ENCODE measurements at regions not wholly inside any gene's neighbourhood (a gene's known extent, or its start where the extent isn't known, plus 50 kb on each side); places are given as distances from the start of the nearest gene placed in this dataset.
"Not testable (repeated sequence)": the region's sequence is repeated elsewhere in the genome, so short reads cannot be mapped to it uniquely, and the experiment has no call there.

GRCh38 chr6:82118150-82118562, 129.4 kb downstream of the IBTK start:
- TF ChIP-seq CTCF (IDR thresholded peaks at IDR 0.05; ENCODE audit: borderline replicate concordance, insufficient read depth, low read depth, low read length): no peak
- no peak overlapping the region for H3K4me3 ChIP-seq (ENCODE audit: low read depth, low read length)

- TF ChIP-seq CTCF (IDR thresholded peaks at IDR 0.05; ENCODE audit: borderline replicate concordance, insufficient read depth, low read depth, low read length): no peak
- no peak overlapping the region for H3K4me3 ChIP-seq (ENCODE audit: low read depth, low read length)
Observed at GRCh38 chr6:82114748-82115147, 132.8 kb downstream of the IBTK start.

GRCh38 chr6:82113231-82113630, 134.3 kb downstream of the IBTK start:
- no peak overlapping the region for H3K4me3 ChIP-seq (ENCODE audit: low read depth, low read length)
- TF ChIP-seq CTCF (IDR thresholded peaks at IDR 0.05; ENCODE audit: borderline replicate concordance, insufficient read depth, low read depth, low read length): no peak

GRCh38 chr6:82111818-82112217, 135.7 kb downstream of the IBTK start:
- no peak overlapping the region for H3K4me3 ChIP-seq (ENCODE audit: low read depth, low read length)
- no peak for TF ChIP-seq CTCF (IDR thresholded peaks at IDR 0.05; ENCODE audit: borderline replicate concordance, insufficient read depth, low read depth, low read length)

GRCh38 chr6:82111114-82111513, 136.4 kb downstream of the IBTK start:
- no peak for TF ChIP-seq CTCF (IDR thresholded peaks at IDR 0.05; ENCODE audit: borderline replicate concordance, insufficient read depth, low read depth, low read length)
- H3K4me3 ChIP-seq (ENCODE audit: low read depth, low read length): no peak overlapping the region

GRCh38 chr6:82103171-82103570, 144.4 kb downstream of the IBTK start:
- H3K4me3 ChIP-seq (ENCODE audit: low read depth, low read length): not testable (repeated sequence)

GRCh38 chr6:82101374-82102114, 146.0 kb downstream of the IBTK start:
- H3K4me3 ChIP-seq (ENCODE audit: low read depth, low read length): not testable (repeated sequence)

- H3K4me3 ChIP-seq (ENCODE audit: low read depth, low read length): not testable (repeated sequence)
Observed at GRCh38 chr6:82100763-82101162, 146.8 kb downstream of the IBTK start.

GRCh38 chr6:82097676-82098075, 149.9 kb downstream of the IBTK start:
- no peak for TF ChIP-seq CTCF (IDR thresholded peaks at IDR 0.05; ENCODE audit: borderline replicate concordance, insufficient read depth, low read depth, low read length)
- H3K4me3 ChIP-seq (ENCODE audit: low read depth, low read length): no peak overlapping the region
